ENCODE measurements at regions not wholly inside any gene's neighbourhood (a gene's known extent, or its start where the extent isn't known, plus 50 kb on each side); places are given as distances from the start of the nearest gene placed in this dataset.
"Not testable (repeated sequence)": the region's sequence is repeated elsewhere in the genome, so short reads cannot be mapped to it uniquely, and the experiment has no call there.

GRCh38 chr3:35392187-35392586 lies 247.1 kb upstream of the ARPP21 start:
- DNase-seq (ENCODE audit: low read depth, low spot score) = no peak

GRCh38 chr3:35393901-35394799 lies 245.2 kb upstream of the ARPP21 start:
- DNase-seq (ENCODE audit: low read depth, low spot score) = no peak

- DNase-seq (ENCODE audit: low read depth, low spot score) = no peak
These were observed 244.4 kb upstream of the ARPP21 start for GRCh38 chr3:35394905-35395304.

- no peak for DNase-seq (ENCODE audit: low read depth, low spot score)
These were observed 237.7 kb upstream of the ARPP21 start for GRCh38 chr3:35401671-35402070.

- DNase-seq (ENCODE audit: low read depth, low spot score) = no peak
These were observed 234.8 kb upstream of the ARPP21 start for GRCh38 chr3:35404571-35404970.

- DNase-seq (ENCODE audit: low read depth, low spot score) = no peak
These were observed 230.4 kb upstream of the ARPP21 start for GRCh38 chr3:35408882-35409281.

- DNase-seq (ENCODE audit: low read depth, low spot score) = no peak
These were observed 229.3 kb upstream of the ARPP21 start for GRCh38 chr3:35409991-35410390.

- no peak for DNase-seq (ENCODE audit: low read depth, low spot score)
These were observed 225.8 kb upstream of the ARPP21 start for GRCh38 chr3:35413483-35413882.

- DNase-seq (ENCODE audit: low read depth, low spot score) = no peak
These were observed 222.2 kb upstream of the ARPP21 start for GRCh38 chr3:35417080-35417479.

- DNase-seq (ENCODE audit: low read depth, low spot score) = no peak
These were observed 217.2 kb upstream of the ARPP21 start for GRCh38 chr3:35422101-35422500.

GRCh38 chr3:35422836-35423601 lies 216.3 kb upstream of the ARPP21 start:
- no peak for DNase-seq (ENCODE audit: low read depth, low spot score)

- no peak for DNase-seq (ENCODE audit: low read depth, low spot score)
These were observed 212.9 kb upstream of the ARPP21 start for GRCh38 chr3:35426366-35426958.

- no peak for DNase-seq (ENCODE audit: low read depth, low spot score)
These were observed 201.9 kb upstream of the ARPP21 start for GRCh38 chr3:35437381-35437780.

GRCh38 chr3:35438101-35438500 lies 201.2 kb upstream of the ARPP21 start:
- DNase-seq (ENCODE audit: low read depth, low spot score) = no peak

- no peak for DNase-seq (ENCODE audit: low read depth, low spot score)
These were observed 199.7 kb upstream of the ARPP21 start for GRCh38 chr3:35439663-35440062.

- no peak for DNase-seq (ENCODE audit: low read depth, low spot score)
These were observed 198.5 kb upstream of the ARPP21 start for GRCh38 chr3:35440826-35441225.

- no peak for DNase-seq (ENCODE audit: low read depth, low spot score)
These were observed 192.4 kb upstream of the ARPP21 start for GRCh38 chr3:35446896-35447295.

GRCh38 chr3:35448121-35448520 lies 191.2 kb upstream of the ARPP21 start:
- no peak for DNase-seq (ENCODE audit: low read depth, low spot score)

- no peak for DNase-seq (ENCODE audit: low read depth, low spot score)
These were observed 190.6 kb upstream of the ARPP21 start for GRCh38 chr3:35448681-35449080.

- not testable (repeated sequence) for DNase-seq (ENCODE audit: low read depth, low spot score)
These were observed 184.5 kb upstream of the ARPP21 start for GRCh38 chr3:35454819-35455218.

- no peak for DNase-seq (ENCODE audit: low read depth, low spot score)
These were observed 165.4 kb upstream of the ARPP21 start for GRCh38 chr3:35473956-35474355.

GRCh38 chr3:35482566-35482965 lies 156.8 kb upstream of the ARPP21 start:
- not testable (repeated sequence) for DNase-seq (ENCODE audit: low read depth, low spot score)

All from iPS DF 19.7 (cell line).